ENCODE measurements at regions not wholly inside any gene's neighbourhood (a gene's known extent, or its start where the extent isn't known, plus 50 kb on each side); places are given as distances from the start of the nearest gene placed in this dataset.
"Not testable (repeated sequence)": the region's sequence is repeated elsewhere in the genome, so short reads cannot be mapped to it uniquely, and the experiment has no call there.

- no peak for DNase-seq
Observed at GRCh38 chr2:240191001-240191400, 50.5 kb upstream of the OTOS start.

GRCh38 chr2:240192661-240193060 lies 52.2 kb upstream of the OTOS start:
- no peak for DNase-seq

- not testable (repeated sequence) for DNase-seq
Observed at GRCh38 chr2:240194341-240194762, 53.9 kb upstream of the OTOS start.

GRCh38 chr2:240195316-240195861 lies 54.9 kb upstream of the OTOS start:
- DNase-seq = no peak

- no peak for DNase-seq
Observed at GRCh38 chr2:240196716-240197461, 56.4 kb upstream of the OTOS start.

GRCh38 chr2:240197462-240198139 lies 57.1 kb upstream of the OTOS start:
- no peak for DNase-seq

- no peak for DNase-seq
Observed at GRCh38 chr2:240198226-240198625, 57.8 kb upstream of the OTOS start.

GRCh38 chr2:240199133-240199870 lies 58.8 kb upstream of the OTOS start:
- no peak for DNase-seq

GRCh38 chr2:240200230-240201051 lies 60.0 kb upstream of the OTOS start:
- DNase-seq = no peak

GRCh38 chr2:240201866-240202265 lies 61.4 kb upstream of the OTOS start:
- DNase-seq = no peak

GRCh38 chr2:240202586-240202985 lies 62.1 kb upstream of the OTOS start:
- no peak for DNase-seq

- no peak for DNase-seq
Observed at GRCh38 chr2:240203031-240203787, 62.8 kb upstream of the OTOS start.

- DNase-seq = no peak
Observed at GRCh38 chr2:240203788-240204270, 63.4 kb upstream of the OTOS start.

- no peak for DNase-seq
Observed at GRCh38 chr2:240204431-240205276, 64.2 kb upstream of the OTOS start.

- no peak for DNase-seq
Observed at GRCh38 chr2:240205348-240205747, 64.9 kb upstream of the OTOS start.

- no peak for DNase-seq
Observed at GRCh38 chr2:240205772-240206171, 65.3 kb upstream of the OTOS start.

GRCh38 chr2:240206630-240207029 lies 66.2 kb upstream of the OTOS start:
- DNase-seq = no peak

GRCh38 chr2:240207661-240208060 lies 67.2 kb upstream of the OTOS start:
- no peak for DNase-seq

- no peak for DNase-seq
Observed at GRCh38 chr2:240208096-240208495, 67.6 kb upstream of the OTOS start.

GRCh38 chr2:240208631-240209211 lies 68.3 kb upstream of the OTOS start:
- DNase-seq = no peak

Measured in NCI-H187 (cell line).